NB4 (cell line): ENCODE measurements at regions not wholly inside any gene's neighbourhood (a gene's known extent, or its start where the extent isn't known, plus 50 kb on each side); places are given as distances from the start of the nearest gene placed in this dataset.
A peak's percentile ranks its signal among the peaks of the same experiment; 100 is the strongest.
"Not testable (repeated sequence)": the region's sequence is repeated elsewhere in the genome, so short reads cannot be mapped to it uniquely, and the experiment has no call there.

Experiments
- DNase-seq: peaks from one replicate; pipeline ENCODE4 v3.0.0; 2010; ENCODE audit warnings: low read depth
- H3K4me3 ChIP-seq: one replicate; pipeline ENCODE4 v1.5.1; 2011; ENCODE audit warnings: mild to moderate bottlenecking, low read depth, low read length, moderate library complexity
- CTCF ChIP-seq: IDR thresholded peaks from one replicate; pipeline ENCODE4 v1.5.1; 2012; ENCODE audit warnings: low read depth, low read length
- MAX ChIP-seq: IDR thresholded peaks from 2 replicates; pipeline ENCODE4 v1.6.1; 2011; ENCODE audit warnings: low read depth, low read length
- MYC ChIP-seq: IDR thresholded peaks from 2 replicates; pipeline ENCODE4 v1.6.1; 2011; ENCODE audit warnings: low read depth, low read length
- POLR2A ChIP-seq: IDR thresholded peaks from 2 replicates; pipeline ENCODE4 v1.6.1; 2011; ENCODE audit warnings: mild to moderate bottlenecking; ENCODE audit not compliant: insufficient read length; ENCODE audit errors: extremely low read depth

GRCh38 chr7:93813514-93813913 lies 77.0 kb downstream of the TFPI2 start:
- DNase-seq = no peak
- TF ChIP-seq CTCF (no peak), MAX (no peak), MYC (no peak), POLR2A (no peak)
- no peak overlapping the region for H3K4me3 ChIP-seq

DNA sequence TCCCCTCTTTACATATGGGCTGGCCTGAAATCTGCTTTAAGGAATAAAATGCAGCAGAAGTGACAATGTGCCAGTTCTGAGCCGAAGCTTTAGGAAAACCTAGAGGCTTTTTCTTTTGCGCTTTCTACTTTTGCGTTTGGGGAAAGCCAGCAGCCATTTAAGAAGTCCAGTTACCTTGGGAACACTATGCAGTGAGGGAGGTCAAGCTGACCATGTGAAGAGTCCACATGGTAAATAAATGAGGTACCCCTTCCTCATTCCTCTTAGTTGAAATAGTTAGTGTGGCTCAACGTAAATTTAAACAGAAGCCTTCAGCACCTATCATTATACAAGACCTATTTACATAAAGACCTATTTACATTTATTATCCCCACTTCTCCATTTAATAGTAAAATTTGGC lies 78.5 kb downstream of the TFPI2 start:
- H3K4me3 ChIP-seq = no peak overlapping the region
- DNase-seq = no peak
- TF ChIP-seq CTCF (no peak), MAX (no peak), POLR2A (no peak), MYC (no peak)

- DNase-seq = no peak
- no peak overlapping the region for H3K4me3 ChIP-seq
- TF ChIP-seq POLR2A (no peak), MAX (no peak), CTCF (no peak), MYC (no peak)
These were observed 79.4 kb downstream of the TFPI2 start for GRCh38 chr7:93811198-93811597.

DNA sequence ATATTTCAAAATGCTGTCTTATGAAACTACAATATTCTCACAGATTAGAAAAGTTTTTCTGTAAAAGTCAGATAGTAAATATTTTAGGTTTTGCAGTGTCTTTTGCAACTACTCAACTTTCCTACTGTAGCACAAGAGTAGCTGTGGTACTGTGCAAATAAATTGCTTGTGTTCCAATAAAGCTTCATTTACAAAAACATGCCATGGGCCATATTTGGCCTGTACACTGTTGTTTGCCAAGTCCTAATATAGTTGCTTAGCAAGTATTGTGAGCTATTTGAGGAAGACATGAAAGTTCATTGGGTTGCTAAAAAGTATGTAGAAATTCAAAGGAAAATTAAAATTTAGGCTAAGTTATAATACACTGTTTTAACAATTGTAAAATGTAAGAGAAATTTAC lies 80.0 kb downstream of the TFPI2 start:
- no peak for DNase-seq
- no peak for TF ChIP-seq MAX
- H3K4me3 ChIP-seq = no peak overlapping the region

GRCh38 chr7:93804726-93805125 lies 85.8 kb downstream of the TFPI2 start:
- H3K4me3 ChIP-seq = no peak overlapping the region
- no peak for DNase-seq
- TF ChIP-seq MAX (no peak), CTCF (no peak), MYC (no peak), POLR2A (no peak)

DNA sequence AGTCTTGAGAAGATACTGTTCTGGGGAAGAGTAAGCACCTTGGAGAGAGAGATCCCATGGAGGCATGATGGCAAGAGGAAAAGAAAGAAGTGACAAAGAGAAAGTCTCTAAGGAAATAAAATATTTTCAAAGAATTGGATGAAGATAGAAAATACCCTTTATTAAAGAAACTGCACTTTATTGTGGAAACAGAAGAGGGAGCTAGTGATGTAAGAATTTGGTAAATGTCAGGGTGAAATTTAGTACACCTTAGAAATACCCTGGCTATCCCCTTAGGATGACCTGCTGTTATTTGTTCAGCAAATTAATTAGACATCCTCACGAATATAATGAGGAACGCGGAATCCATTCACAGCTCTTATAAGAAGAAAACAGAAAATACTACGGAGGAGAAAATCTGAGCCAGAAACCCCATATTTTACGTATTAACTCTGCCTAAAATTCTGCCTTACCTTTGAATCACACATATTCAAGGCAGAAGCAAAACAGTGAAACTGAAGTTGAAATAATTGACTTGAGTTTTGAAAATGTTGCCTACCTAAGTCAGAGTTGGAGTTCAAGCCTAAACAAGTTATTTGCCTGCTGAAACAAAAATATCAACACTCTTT lies 90.7 kb downstream of the TFPI2 start:
- DNase-seq = peak; percentile 27
- H3K4me3 ChIP-seq = no peak overlapping the region
- TF ChIP-seq MAX (no peak), MYC (no peak), POLR2A (no peak), CTCF (no peak)

GRCh38 chr7:93793084-93793697 lies 97.4 kb downstream of the TFPI2 start:
- not testable (repeated sequence) for H3K4me3 ChIP-seq, DNase-seq
